NT2/D1 (cell line): ENCODE measurements at regions not wholly inside any gene's neighbourhood (a gene's known extent, or its start where the extent isn't known, plus 50 kb on each side); places are given as distances from the start of the nearest gene placed in this dataset.

Experiments
- DNase-seq: peaks from one replicate; pipeline ENCODE4 v3.0.0-alpha.2; 2011; ENCODE audit warnings: low read depth, low spot score
- H3K27me3 ChIP-seq: 2 replicates; pipeline ENCODE4 v1.6.0; 2011; ENCODE audit warnings: mild to moderate bottlenecking; ENCODE audit not compliant: insufficient read length, insufficient read depth
- H3K36me3 ChIP-seq: 2 replicates; pipeline ENCODE4 v1.6.1; 2011; ENCODE audit warnings: mild to moderate bottlenecking, low read length, mixed read lengths; ENCODE audit not compliant: insufficient read depth, insufficient read length
- H3K4me1 ChIP-seq: 2 replicates; pipeline ENCODE4 v1.5.1; 2011; ENCODE audit not compliant: insufficient read depth, insufficient read length
- H3K4me3 ChIP-seq: 2 replicates; pipeline ENCODE4 v1.5.1; 2011; ENCODE audit warnings: low read depth; ENCODE audit not compliant: insufficient read length
- H3K9ac ChIP-seq: 2 replicates; pipeline ENCODE4 v1.6.0; 2011; ENCODE audit warnings: low read depth; ENCODE audit not compliant: insufficient read length
- H3K9me3 ChIP-seq: 2 replicates; pipeline ENCODE4 v1.5.1; 2011; ENCODE audit warnings: mild to moderate bottlenecking, low read length; ENCODE audit not compliant: insufficient read depth
- SUZ12 ChIP-seq: IDR thresholded peaks from 2 replicates; pipeline ENCODE4 v1.6.1; 2011; ENCODE audit not compliant: insufficient read length, insufficient read depth; ENCODE audit errors: extremely low read depth
- YY1 ChIP-seq: IDR thresholded peaks from 2 replicates; pipeline ENCODE4 v1.6.1; 2011; ENCODE audit not compliant: insufficient read length, insufficient read depth
- ZNF274 ChIP-seq: IDR thresholded peaks from 2 replicates; pipeline ENCODE4 v1.6.1; 2011; ENCODE audit warnings: mild to moderate bottlenecking, low read depth, low read length

GRCh38 chr5:27208051-27208450, 169.7 kb upstream of the CDH9 start:
- DNase-seq, result no peak
- no peaks in the 10 kb centered on the region for H3K27me3 ChIP-seq
- H3K9ac ChIP-seq, result no peak overlapping the region

GRCh38 chr5:27191786-27192510, 153.6 kb upstream of the CDH9 start:
- DNase-seq, result no peak
- no peak for TF ChIP-seq ZNF274
- no peak for TF ChIP-seq SUZ12
- TF ChIP-seq YY1, result no peak
- Histone ChIP-seq H3K4me1 (no peaks in the 10 kb centered on the region), H3K4me3 (no peak overlapping the region), H3K9me3 (no peaks in the 10 kb centered on the region; the same call in 1 of the 2 replicates), H3K27me3 (no peaks in the 10 kb centered on the region), H3K36me3 (no peaks in the 10 kb centered on the region), H3K9ac (no peak overlapping the region)

More at GRCh38 chr5:27208051-27208450, 169.7 kb upstream of the CDH9 start:
- no peak for TF ChIP-seq YY1
- Histone ChIP-seq H3K4me1 (no peaks in the 10 kb centered on the region), H3K9me3 (no peaks in the 10 kb centered on the region), H3K36me3 (no peaks in the 10 kb centered on the region), H3K4me3 (no peak overlapping the region)

- Histone ChIP-seq H3K4me3 (no peak overlapping the region), H3K9ac (no peak overlapping the region), H3K27me3 (no peaks in the 10 kb centered on the region), H3K9me3 (no peaks in the 10 kb centered on the region), H3K4me1 (no peaks in the 10 kb centered on the region), H3K36me3 (no peaks in the 10 kb centered on the region)
- TF ChIP-seq SUZ12 (no peak), ZNF274 (no peak), YY1 (no peak)
- DNase-seq, result no peak
Observed at GRCh38 chr5:27172693-27173092, 134.3 kb upstream of the CDH9 start.

- Histone ChIP-seq H3K9me3 (no peaks in the 10 kb centered on the region), H3K9ac (no peak overlapping the region), H3K36me3 (no peaks in the 10 kb centered on the region), H3K27me3 (no peaks in the 10 kb centered on the region), H3K4me1 (no peaks in the 10 kb centered on the region), H3K4me3 (no peak overlapping the region)
- no peak for DNase-seq
- TF ChIP-seq SUZ12 (no peak), ZNF274 (no peak), YY1 (no peak)
Observed at GRCh38 chr5:27171761-27172261, 133.4 kb upstream of the CDH9 start.

- H3K9me3 ChIP-seq, result peaks cover 41% of the 10 kb centered on the region
- H3K4me1 ChIP-seq, result no peaks in the 10 kb centered on the region
- H3K27me3 ChIP-seq, result no peaks in the 10 kb centered on the region
- TF ChIP-seq YY1 (no peak), ZNF274 (no peak), SUZ12 (no peak)
- no peak overlapping the region for H3K4me3 ChIP-seq
- DNase-seq, result no peak
- H3K9ac ChIP-seq, result no peak overlapping the region
- no peaks in the 10 kb centered on the region for H3K36me3 ChIP-seq
Observed at GRCh38 chr5:27158775-27159174, 120.4 kb upstream of the CDH9 start.

- Histone ChIP-seq H3K4me3 (no peak overlapping the region), H3K4me1 (no peaks in the 10 kb centered on the region), H3K9ac (no peak overlapping the region), H3K36me3 (no peaks in the 10 kb centered on the region), H3K9me3 (peaks cover 47% of the 10 kb centered on the region), H3K27me3 (no peaks in the 10 kb centered on the region)
- no peak for DNase-seq
- TF ChIP-seq ZNF274, result no peak
- no peak for TF ChIP-seq SUZ12
- no peak for TF ChIP-seq YY1
Observed at GRCh38 chr5:27158171-27158570, 119.8 kb upstream of the CDH9 start.

- H3K9ac ChIP-seq, result no peak overlapping the region
- H3K4me3 ChIP-seq, result no peak overlapping the region
- no peaks in the 10 kb centered on the region for H3K36me3 ChIP-seq
- H3K27me3 ChIP-seq, result no peaks in the 10 kb centered on the region
- no peak for DNase-seq
- TF ChIP-seq YY1 (no peak), ZNF274 (no peak), SUZ12 (no peak)
- no peaks in the 10 kb centered on the region for H3K9me3 ChIP-seq
- no peaks in the 10 kb centered on the region for H3K4me1 ChIP-seq
Observed at GRCh38 chr5:27144456-27144855, 106.1 kb upstream of the CDH9 start.

- Histone ChIP-seq H3K36me3 (no peaks in the 10 kb centered on the region), H3K4me1 (no peaks in the 10 kb centered on the region), H3K4me3 (no peak overlapping the region), H3K9me3 (no peaks in the 10 kb centered on the region), H3K27me3 (no peaks in the 10 kb centered on the region), H3K9ac (no peak overlapping the region)
- TF ChIP-seq ZNF274 (no peak), YY1 (no peak), SUZ12 (no peak)
- DNase-seq, result no peak
Observed at GRCh38 chr5:27140831-27141230, 102.4 kb upstream of the CDH9 start.
